Calu3 (cell line): ENCODE measurements at regions not wholly inside any gene's neighbourhood (a gene's known extent, or its start where the extent isn't known, plus 50 kb on each side); places are given as distances from the start of the nearest gene placed in this dataset.

ENCODE experiments used
- BruUV-seq: library from RNA; stranded (reverse); fragments of 400-500 nt; replicated peaks from 2 replicates; lab custom pipeline; 2021; lab: Mats Ljungman, UMichigan
- CTCF ChIA-PET: fragments of 300-600 bp; sonication (Branson Sonifier 250); formaldehyde crosslinking; loops from one replicate; lab custom pipeline; 2022; ENCODE audit warnings: antibody characterized with exemption; lab: Charles Lee
- DNase-seq: peaks from one replicate; pipeline ENCODE4 v3.0.0; 2022
- H3K27ac Mint-ChIP-seq: one replicate; pipeline ENCODE4 v1.8.0; 2022; ENCODE audit warnings: mixed read lengths; ENCODE audit not compliant: unreplicated experiment
- H3K27me3 Mint-ChIP-seq: one replicate; pipeline ENCODE4 v1.8.0; 2022; ENCODE audit warnings: mixed read lengths; ENCODE audit not compliant: unreplicated experiment
- H3K36me3 Mint-ChIP-seq: one replicate; pipeline ENCODE4 v1.8.0; 2022; ENCODE audit warnings: mild to moderate bottlenecking, moderate library complexity, mixed read lengths; ENCODE audit not compliant: insufficient read depth, unreplicated experiment
- H3K4me1 Mint-ChIP-seq: one replicate; pipeline ENCODE4 v1.8.0; 2022; ENCODE audit warnings: mild to moderate bottlenecking, low read depth, mixed read lengths; ENCODE audit not compliant: unreplicated experiment
- H3K4me3 Mint-ChIP-seq: one replicate; pipeline ENCODE4 v1.8.0; 2022; ENCODE audit warnings: mild to moderate bottlenecking, low read depth, moderate library complexity, mixed read lengths; ENCODE audit not compliant: unreplicated experiment
- H3K9me3 Mint-ChIP-seq: one replicate; pipeline ENCODE4 v1.8.0; 2022; ENCODE audit warnings: low read depth, mixed read lengths; ENCODE audit not compliant: unreplicated experiment
- CTCF ChIP-seq: fragments of 200-600 bp; IDR thresholded peaks from one replicate; pipeline ENCODE4 v1.8.0; 2022; ENCODE audit warnings: antibody characterized with exemption; ENCODE audit not compliant: unreplicated experiment
- intact Hi-C: fragments of 100-400 bp; cut with micrococcal nuclease; formaldehyde crosslinking; loops from one replicate; pipeline ENCODE4 v1.10.0; 2022; ENCODE audit not compliant: unreplicated experiment

- intact Hi-C loops, result no loop called here
- no peak for DNase-seq
- H3K36me3 Mint-ChIP-seq, result no peaks in the 10 kb centered on the region
- no peak overlapping the region for H3K27ac Mint-ChIP-seq
- H3K9me3 Mint-ChIP-seq, result peaks cover 14% of the 10 kb centered on the region
- no peaks in the 10 kb centered on the region for H3K4me1 Mint-ChIP-seq
- CTCF ChIA-PET, result no interaction called here
- no TSS peak for BruUV-seq
- no peak for TF ChIP-seq CTCF
- H3K27me3 Mint-ChIP-seq, result no peaks in the 10 kb centered on the region
- H3K4me3 Mint-ChIP-seq, result no peak overlapping the region
Measured at GRCh38 chr14:84029720-84030119, 1500.2 kb upstream of the FLRT2 start.

- Mint-ChIP-seq H3K4me1 (no peaks in the 10 kb centered on the region), H3K9me3 (no peaks in the 10 kb centered on the region), H3K27me3 (no peaks in the 10 kb centered on the region), H3K4me3 (no peak overlapping the region), H3K36me3 (no peaks in the 10 kb centered on the region), H3K27ac (no peak overlapping the region)
- BruUV-seq, result no TSS peak
- intact Hi-C loops, result no loop called here
- TF ChIP-seq CTCF, result no peak
- CTCF ChIA-PET, result no interaction called here
- no peak for DNase-seq
Measured at GRCh38 chr14:84036840-84037239, 1493.1 kb upstream of the FLRT2 start.

- no TSS peak for BruUV-seq
- H3K36me3 Mint-ChIP-seq, result no peaks in the 10 kb centered on the region
- no peaks in the 10 kb centered on the region for H3K27me3 Mint-ChIP-seq
- no peak overlapping the region for H3K27ac Mint-ChIP-seq
- no peak overlapping the region for H3K4me3 Mint-ChIP-seq
- CTCF ChIA-PET, result no interaction called here
- no peaks in the 10 kb centered on the region for H3K4me1 Mint-ChIP-seq
- DNase-seq, result no peak
- no peak for TF ChIP-seq CTCF
- intact Hi-C loops, result no loop called here
- H3K9me3 Mint-ChIP-seq, result peaks cover 4% of the 10 kb centered on the region
Measured at GRCh38 chr14:84037593-84037992, 1492.4 kb upstream of the FLRT2 start.

- BruUV-seq, result no TSS peak
- no peak for DNase-seq
- CTCF ChIA-PET, result no interaction called here
Measured at GRCh38 chr14:84040101-84040500, 1489.8 kb upstream of the FLRT2 start.

More at GRCh38 chr14:84040101-84040500, 1489.8 kb upstream of the FLRT2 start:
- peaks cover 4% of the 10 kb centered on the region for H3K9me3 Mint-ChIP-seq
- no peaks in the 10 kb centered on the region for H3K27me3 Mint-ChIP-seq
- no peaks in the 10 kb centered on the region for H3K4me1 Mint-ChIP-seq
- no peaks in the 10 kb centered on the region for H3K36me3 Mint-ChIP-seq
- intact Hi-C loops, result no loop called here
- no peak for TF ChIP-seq CTCF
- no peak overlapping the region for H3K27ac Mint-ChIP-seq
- no peak overlapping the region for H3K4me3 Mint-ChIP-seq
